H4 (cell line): ENCODE measurements at regions not wholly inside any gene's neighbourhood (a gene's known extent, or its start where the extent isn't known, plus 50 kb on each side); places are given as distances from the start of the nearest gene placed in this dataset.
"Not testable (repeated sequence)": the region's sequence is repeated elsewhere in the genome, so short reads cannot be mapped to it uniquely, and the experiment has no call there.

ENCODE experiments used
- DNase-seq: peaks from one replicate; pipeline ENCODE4 v3.0.0-alpha.2; 2015; ENCODE audit warnings: low spot score

DNA sequence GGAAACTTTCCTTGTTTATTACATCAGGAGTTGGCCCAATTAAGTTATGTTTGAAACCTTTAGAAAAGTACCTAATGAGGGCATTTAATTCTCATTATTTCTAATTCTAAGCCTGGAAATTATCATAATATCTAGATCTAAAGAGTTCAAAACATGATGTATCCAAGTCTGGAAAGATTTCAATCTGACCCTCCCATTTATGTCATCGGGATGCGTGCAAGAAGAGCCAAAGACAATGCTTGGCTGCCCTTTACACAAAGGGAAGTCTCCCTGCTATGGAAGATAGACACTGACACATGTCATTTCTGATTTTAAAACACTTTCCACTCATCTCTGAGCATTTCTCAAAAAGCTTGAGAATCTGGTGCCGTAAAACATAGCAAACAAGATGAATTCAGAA, 222.4 kb downstream of the ANTXR2 start:
- DNase-seq: no peak

GRCh38 chr4:79848329-79848728, 224.7 kb downstream of the ANTXR2 start:
- no peak for DNase-seq

DNA sequence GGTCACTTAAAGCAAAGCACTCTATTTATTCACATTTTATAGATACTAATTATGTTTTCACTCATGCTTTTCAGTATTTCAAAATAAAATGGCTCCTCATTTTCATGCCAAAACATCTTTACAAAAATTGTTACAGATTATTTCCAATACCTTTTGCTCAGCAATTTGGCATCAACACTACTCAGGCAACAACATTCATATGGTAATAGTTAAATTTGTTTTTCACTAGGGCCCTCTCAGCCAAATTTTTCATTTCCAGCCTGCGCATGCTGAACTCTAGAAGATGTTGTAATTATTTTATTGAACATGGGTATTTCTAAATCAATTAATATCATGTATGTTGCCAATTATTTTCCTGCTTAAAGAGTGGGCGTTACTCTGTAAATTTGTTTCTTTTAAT, 225.6 kb downstream of the ANTXR2 start:
- DNase-seq: no peak

DNA sequence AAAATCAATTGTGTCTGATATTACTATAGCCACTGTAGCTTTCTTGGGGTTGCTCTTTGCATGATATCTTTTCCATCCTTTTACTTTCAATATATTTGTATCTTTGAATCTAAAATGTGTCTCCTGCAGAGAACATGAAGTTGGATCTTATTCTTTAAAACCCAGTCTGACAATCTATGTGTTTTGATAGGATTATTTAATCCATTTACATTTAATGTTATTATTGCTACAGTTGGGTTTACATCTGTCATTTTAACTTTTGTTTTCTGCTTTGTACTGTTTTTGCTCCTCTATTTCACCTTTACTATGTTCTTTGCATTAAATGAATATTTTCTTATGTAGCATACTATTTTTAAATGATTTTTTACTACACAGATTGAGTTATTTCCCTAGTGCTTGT, 230.9 kb downstream of the ANTXR2 start:
- no peak for DNase-seq

DNA sequence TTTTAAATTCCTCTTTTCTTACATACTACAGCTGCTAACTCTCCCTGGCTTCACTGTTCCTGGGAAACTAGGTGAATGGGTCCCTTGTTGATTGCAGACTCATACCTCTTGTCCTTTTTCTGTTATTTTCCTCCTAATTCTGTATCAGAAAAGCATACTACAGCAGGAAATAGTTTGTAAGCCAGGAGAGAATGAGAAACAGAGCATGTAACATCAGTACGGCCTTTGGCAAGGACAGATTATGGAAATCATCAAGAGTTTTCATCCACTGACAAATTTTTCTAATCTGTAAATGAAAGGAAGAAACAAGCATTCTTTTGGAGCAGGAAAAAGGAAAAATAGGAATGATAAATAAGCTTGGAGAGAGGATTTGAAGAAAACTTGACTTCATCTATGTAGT, 239.2 kb downstream of the ANTXR2 start:
- no peak for DNase-seq

DNA sequence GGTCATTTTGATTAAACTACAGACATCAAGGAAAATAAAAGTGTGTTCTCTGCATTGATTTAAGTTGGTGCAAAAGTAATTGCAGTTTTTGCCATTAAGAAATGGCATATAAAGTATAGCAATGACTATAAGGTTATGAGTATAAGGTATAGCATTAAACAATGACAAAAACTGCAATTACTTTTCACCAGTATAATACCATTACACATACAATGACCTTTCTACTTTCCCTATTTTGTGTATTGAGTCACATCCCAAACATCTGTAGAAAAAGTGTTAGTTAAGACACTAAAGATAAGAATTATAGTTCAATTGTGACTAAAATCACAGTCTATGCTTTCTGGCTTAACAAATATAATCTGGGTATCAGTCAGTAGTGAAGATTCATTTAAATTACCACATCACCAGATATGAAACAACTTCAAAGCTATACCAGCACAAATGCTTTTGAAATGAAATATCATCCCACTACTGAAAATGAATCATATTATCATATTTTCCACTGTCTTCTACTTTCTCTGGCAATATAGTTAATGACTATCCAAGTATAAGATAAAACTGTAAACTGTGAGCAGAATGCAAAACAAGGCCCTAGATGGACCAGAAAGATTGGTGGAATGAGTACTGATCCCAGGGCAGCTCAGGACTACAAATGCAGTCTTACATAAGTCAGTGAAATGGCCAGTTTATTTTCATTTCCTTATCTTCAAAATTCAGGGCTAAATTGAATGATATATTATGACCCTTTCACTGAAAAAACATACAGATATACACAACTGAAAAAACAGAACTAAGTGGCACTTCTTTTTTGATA, 241.1 kb downstream of the ANTXR2 start:
- no peak for DNase-seq

GRCh38 chr4:79831119-79831528, 241.9 kb downstream of the ANTXR2 start:
- no peak for DNase-seq

- DNase-seq: no peak
These were observed 245.7 kb downstream of the ANTXR2 start for GRCh38 chr4:79827283-79827682.

- no peak for DNase-seq
These were observed 249.8 kb downstream of the ANTXR2 start for GRCh38 chr4:79823148-79823763.

DNA sequence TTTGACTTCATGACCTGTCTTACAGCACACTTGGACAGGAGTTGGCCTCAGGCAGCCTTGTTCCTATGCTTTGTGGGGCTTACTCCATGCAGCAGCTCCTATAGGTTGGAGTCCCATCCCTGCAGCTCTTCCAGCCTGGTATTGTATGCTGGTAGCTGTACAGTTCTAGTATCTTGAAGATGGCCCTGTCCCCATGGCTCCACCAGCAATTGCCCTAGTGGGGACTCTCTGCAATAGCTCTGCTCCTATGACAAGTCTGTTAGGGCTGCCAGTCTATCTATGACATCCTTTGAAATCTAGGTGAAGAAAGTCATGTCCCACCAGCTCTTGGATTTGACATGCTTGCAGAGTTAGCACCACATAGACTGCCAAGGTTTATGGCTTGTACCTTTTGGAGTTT, 252.6 kb downstream of the ANTXR2 start:
- no peak for DNase-seq

DNA sequence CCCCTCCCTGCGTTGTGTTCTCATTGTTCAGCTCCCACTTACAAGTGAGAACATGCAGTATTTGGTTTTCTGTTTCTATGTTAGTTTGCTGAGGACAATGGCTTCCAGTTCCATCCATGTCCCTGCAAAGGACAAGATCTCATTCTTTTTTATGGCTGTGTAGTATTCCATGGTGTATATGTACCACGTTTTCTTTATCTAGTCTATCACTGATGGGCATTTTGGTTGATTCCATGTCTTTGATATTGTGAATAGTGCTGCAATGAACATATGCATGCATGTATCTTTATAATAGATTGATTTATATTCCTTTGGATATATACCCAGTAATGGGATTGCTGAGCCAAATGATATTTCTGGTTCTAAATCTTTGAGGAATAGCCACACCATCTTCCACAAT, 265.1 kb downstream of the ANTXR2 start:
- not testable (repeated sequence) for DNase-seq

DNA sequence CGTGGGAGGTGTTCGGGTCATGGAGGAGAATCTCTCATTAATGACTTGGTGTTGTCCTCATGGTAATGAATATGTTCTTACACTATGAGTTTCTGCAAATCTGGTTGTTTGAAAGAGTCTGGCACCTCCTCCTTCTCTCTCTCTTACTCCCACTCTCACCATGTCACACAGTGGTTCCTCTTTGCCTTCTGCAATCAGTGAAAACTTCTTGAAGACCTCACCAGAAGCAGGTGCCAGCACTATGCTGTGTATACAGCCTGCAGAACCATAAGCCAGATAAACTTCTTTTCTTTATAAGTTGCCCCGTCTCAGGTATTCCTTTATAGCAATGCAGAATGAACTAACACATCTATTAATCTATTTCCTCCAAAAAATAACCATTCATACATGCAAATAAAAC, 275.0 kb downstream of the ANTXR2 start:
- no peak for DNase-seq

DNA sequence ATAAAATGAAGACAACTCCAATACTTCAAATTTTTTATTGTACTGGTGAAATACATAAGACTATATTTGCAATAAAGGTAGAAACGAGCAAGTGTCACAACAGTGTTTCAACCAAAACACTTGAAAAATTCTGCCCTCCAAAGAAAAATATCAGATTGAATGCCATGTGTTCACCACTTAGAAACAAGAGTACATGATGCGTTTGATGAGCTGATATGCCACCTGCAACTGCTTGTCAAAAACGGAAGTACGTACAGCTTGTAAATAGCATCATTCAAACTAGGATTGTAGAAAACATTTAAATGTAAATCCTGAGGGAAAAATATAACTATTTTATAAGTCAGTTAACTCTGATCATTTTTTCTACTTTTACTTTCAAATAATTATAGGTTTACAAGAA, 276.1 kb downstream of the ANTXR2 start:
- no peak for DNase-seq

- DNase-seq: no peak
These were observed 284.1 kb downstream of the ANTXR2 start for GRCh38 chr4:79788884-79789283.

DNA sequence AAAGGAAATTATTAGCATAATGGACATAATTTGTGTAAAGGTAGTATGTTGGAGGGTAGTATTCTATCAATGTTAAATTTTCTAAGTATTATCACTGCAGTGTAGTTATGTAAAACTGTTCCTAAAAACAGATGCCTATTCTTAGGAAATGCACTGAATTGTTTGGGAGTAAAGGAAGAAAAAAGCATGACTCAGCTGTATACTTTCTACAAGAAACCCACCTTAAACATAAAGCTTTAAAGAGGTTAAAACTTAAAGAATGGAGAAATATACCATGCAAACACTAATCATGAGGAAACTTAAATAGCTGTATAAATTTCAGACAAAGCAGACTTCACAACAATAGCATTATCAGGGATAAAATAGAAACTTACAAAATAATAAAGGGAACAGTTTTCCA, 292.9 kb downstream of the ANTXR2 start:
- no peak for DNase-seq

GRCh38 chr4:79772510-79772909, 300.5 kb downstream of the ANTXR2 start:
- no peak for DNase-seq

- DNase-seq: no peak
These were observed 308.9 kb downstream of the ANTXR2 start for GRCh38 chr4:79764120-79764519.

DNA sequence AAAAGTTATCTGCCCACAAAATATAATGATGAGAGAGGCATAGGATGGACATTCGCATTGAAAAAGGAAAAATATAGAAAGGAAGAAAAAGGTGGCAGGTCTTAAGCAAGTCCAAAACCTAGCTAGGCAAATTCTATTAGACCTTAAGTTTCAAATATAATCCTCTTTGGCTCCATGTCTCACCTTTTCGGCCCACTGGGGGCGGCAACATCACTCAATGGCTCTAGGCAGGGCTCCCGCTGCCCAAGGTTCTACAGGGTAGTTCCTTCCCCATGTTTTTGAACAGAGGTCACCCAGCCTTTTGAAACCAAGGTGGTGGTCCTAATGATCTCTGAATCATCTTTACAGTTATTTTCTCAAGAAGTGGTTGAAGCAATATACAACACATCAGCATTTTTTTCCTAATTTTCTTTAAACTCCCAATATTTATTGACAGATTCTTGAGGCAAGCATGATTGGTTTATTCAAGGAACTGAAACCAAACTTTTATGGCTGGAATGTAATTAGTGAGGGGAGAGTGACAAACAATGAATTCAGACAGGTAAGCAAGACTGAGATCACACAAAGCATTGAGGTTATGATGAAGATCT, 309.4 kb downstream of the ANTXR2 start:
- DNase-seq: no peak

- no peak for DNase-seq
These were observed 313.2 kb downstream of the ANTXR2 start for GRCh38 chr4:79759793-79760192.

- no peak for DNase-seq
These were observed 315.4 kb downstream of the ANTXR2 start for GRCh38 chr4:79757600-79757999.

DNA sequence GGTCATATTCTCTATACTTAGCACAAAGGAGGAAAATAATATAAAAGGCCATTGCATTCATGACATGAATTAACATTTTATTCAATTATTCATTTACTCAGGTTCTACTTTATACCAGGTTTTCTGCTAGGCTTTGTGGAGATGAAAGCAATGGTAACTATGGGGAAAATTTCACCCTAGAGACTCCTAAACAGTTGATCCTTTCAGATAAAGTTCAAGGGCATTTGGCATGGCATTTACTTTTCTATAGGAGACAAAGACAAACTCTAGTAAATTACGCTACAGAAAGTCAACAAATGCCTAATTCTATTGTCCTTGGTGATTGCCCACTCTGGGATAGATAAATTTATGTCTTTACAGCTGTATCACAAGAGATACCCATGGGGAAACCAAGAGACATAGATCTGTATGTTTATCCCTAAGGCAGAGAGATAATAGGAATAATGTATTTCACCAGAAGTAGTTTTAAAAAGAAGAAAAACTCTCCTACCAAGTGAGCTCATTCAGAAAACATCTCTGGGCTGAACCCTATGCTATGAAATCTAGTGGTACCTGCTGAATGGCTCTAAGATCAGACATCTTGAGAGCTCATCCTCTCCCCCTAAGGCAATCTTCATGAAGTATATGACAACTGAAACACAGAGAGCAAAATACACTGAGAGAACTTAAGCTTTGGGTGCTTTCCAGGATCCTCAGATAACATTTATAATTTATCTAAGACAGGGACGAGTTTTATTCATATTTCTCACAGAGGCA, 316.7 kb downstream of the ANTXR2 start:
- DNase-seq: no peak

DNA sequence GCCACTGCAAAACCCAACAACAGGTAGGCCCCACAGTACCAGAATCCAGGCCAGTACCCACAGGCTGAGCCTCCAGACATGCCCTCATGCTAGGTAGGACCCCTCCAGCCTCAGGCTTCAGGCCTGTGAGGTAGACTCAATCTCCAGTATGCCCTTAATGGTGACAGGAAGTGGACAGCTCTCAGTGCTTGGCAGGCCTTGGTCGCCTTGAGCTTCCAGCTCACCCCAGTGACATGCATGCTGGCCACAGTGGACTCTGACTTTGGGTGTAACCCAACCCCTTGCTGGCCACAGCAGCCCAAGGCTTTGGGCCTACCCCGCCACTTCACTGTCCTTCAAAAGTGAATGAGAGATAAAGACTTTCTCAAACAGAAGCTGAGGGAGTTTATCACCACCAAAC, 324.2 kb downstream of the ANTXR2 start:
- DNase-seq: no peak

- DNase-seq: no peak
These were observed 325.8 kb downstream of the ANTXR2 start for GRCh38 chr4:79747252-79747651.
